ENCODE measurements at regions not wholly inside any gene's neighbourhood (a gene's known extent, or its start where the extent isn't known, plus 50 kb on each side); places are given as distances from the start of the nearest gene placed in this dataset.

GRCh38 chr4:124803026-124803425 is 90.5 kb upstream of the ANKRD50 start:
- Histone ChIP-seq H3K4me3 (ENCODE audit: control insufficient read depth in 1 of 2, extremely low read depth in 1 of 2, low read length in 1 of 2) (no peak overlapping the region), H3K27ac (ENCODE audit: low read length) (no peak overlapping the region), H3K9me3 (no peaks in the 10 kb centered on the region), H3K27me3 (replicated peaks in 1 of 2; ENCODE audit: control insufficient read depth in 2 of 2, extremely low read depth in 1 of 2, insufficient read depth in 2 of 2, low read length in 1 of 2) (no peaks in the 10 kb centered on the region), H3K36me3 (ENCODE audit: control insufficient read depth in 2 of 2, extremely low read depth in 1 of 2, insufficient read depth in 1 of 2, low read length in 1 of 2) (no peaks in the 10 kb centered on the region), H3K4me1 (ENCODE audit: control insufficient read depth in 1 of 2, extremely low read depth in 1 of 2, insufficient read depth in 2 of 2, low read length in 2 of 2) (no peaks in the 10 kb centered on the region)
- peaks cover 0 to 3% of the 10 kb centered on the region in 2 donors for H3K27me3 Mint-ChIP-seq
- ChIA-PET POLR2A (no interaction called here), CTCF (no interaction called here)
- H3K9me3 Mint-ChIP-seq, result peaks cover 5 to 13% (median 7%) of the 10 kb centered on the region in 3 donors
- H3K4me1 Mint-ChIP-seq, result no peaks in the 10 kb centered on the region
- no peak for DNase-seq
- H3K27ac Mint-ChIP-seq, result no peak overlapping the region
- no peak overlapping the region for H3K4me3 Mint-ChIP-seq
- no peak for ATAC-seq (replicated peaks in 1 of 4)
- 33% methylated on average over 1 of the region's 1 CpG for WGBS (ENCODE audit: insufficient coverage)
- no peaks in the 10 kb centered on the region for H3K36me3 Mint-ChIP-seq

GRCh38 chr4:124797223-124797622 is 84.7 kb upstream of the ANKRD50 start:
- POLR2A ChIA-PET, result no interaction called here
- no CpG with 5 or more reads among the region's 3 CpGs for WGBS (ENCODE audit: insufficient coverage)
- Histone ChIP-seq H3K4me1 (ENCODE audit: control insufficient read depth in 1 of 2, extremely low read depth in 1 of 2, insufficient read depth in 2 of 2, low read length in 2 of 2) (no peaks in the 10 kb centered on the region), H3K27me3 (replicated peaks in 1 of 2; ENCODE audit: control insufficient read depth in 2 of 2, extremely low read depth in 1 of 2, insufficient read depth in 2 of 2, low read length in 1 of 2) (no peaks in the 10 kb centered on the region), H3K4me3 (ENCODE audit: control insufficient read depth in 1 of 2, extremely low read depth in 1 of 2, low read length in 1 of 2) (no peak overlapping the region), H3K9me3 (no peaks in the 10 kb centered on the region), H3K36me3 (ENCODE audit: control insufficient read depth in 2 of 2, extremely low read depth in 1 of 2, insufficient read depth in 1 of 2, low read length in 1 of 2) (no peaks in the 10 kb centered on the region), H3K27ac (ENCODE audit: low read length) (no peak overlapping the region)
- CTCF ChIA-PET, result no interaction called here
- H3K27me3 Mint-ChIP-seq, result no peaks in the 10 kb centered on the region
- H3K27ac Mint-ChIP-seq, result no peak overlapping the region
- H3K4me1 Mint-ChIP-seq, result no peaks in the 10 kb centered on the region
- no peak for DNase-seq
- no peak overlapping the region for H3K4me3 Mint-ChIP-seq
- H3K9me3 Mint-ChIP-seq, result peaks cover 0 to 9% (median 7%) of the 10 kb centered on the region in 3 donors
- no peak for ATAC-seq (replicated peaks in 1 of 4)
- no peaks in the 10 kb centered on the region for H3K36me3 Mint-ChIP-seq

GRCh38 chr4:124790471-124790870 is 77.9 kb upstream of the ANKRD50 start:
- H3K36me3 Mint-ChIP-seq, result no peaks in the 10 kb centered on the region
- Histone ChIP-seq H3K27ac (ENCODE audit: low read length) (no peak overlapping the region), H3K4me3 (ENCODE audit: control insufficient read depth in 1 of 2, extremely low read depth in 1 of 2, low read length in 1 of 2) (no peak overlapping the region), H3K27me3 (replicated peaks in 1 of 2; ENCODE audit: control insufficient read depth in 2 of 2, extremely low read depth in 1 of 2, insufficient read depth in 2 of 2, low read length in 1 of 2) (no peaks in the 10 kb centered on the region), H3K4me1 (ENCODE audit: control insufficient read depth in 1 of 2, extremely low read depth in 1 of 2, insufficient read depth in 2 of 2, low read length in 2 of 2) (no peaks in the 10 kb centered on the region), H3K36me3 (ENCODE audit: control insufficient read depth in 2 of 2, extremely low read depth in 1 of 2, insufficient read depth in 1 of 2, low read length in 1 of 2) (no peaks in the 10 kb centered on the region), H3K9me3 (no peaks in the 10 kb centered on the region)
- ChIA-PET CTCF (no interaction called here), POLR2A (no interaction called here)
- no peaks in the 10 kb centered on the region for H3K4me1 Mint-ChIP-seq
- no peak for ATAC-seq (replicated peaks in 1 of 4)
- H3K27me3 Mint-ChIP-seq, result no peaks in the 10 kb centered on the region
- H3K4me3 Mint-ChIP-seq, result no peak overlapping the region
- no peak for DNase-seq
- H3K9me3 Mint-ChIP-seq, result no peaks in the 10 kb centered on the region
- H3K27ac Mint-ChIP-seq, result no peak overlapping the region

- Histone ChIP-seq H3K27ac (ENCODE audit: low read length) (no peak overlapping the region), H3K27me3 (replicated peaks in 1 of 2; ENCODE audit: control insufficient read depth in 2 of 2, extremely low read depth in 1 of 2, insufficient read depth in 2 of 2, low read length in 1 of 2) (no peaks in the 10 kb centered on the region), H3K4me1 (ENCODE audit: control insufficient read depth in 1 of 2, extremely low read depth in 1 of 2, insufficient read depth in 2 of 2, low read length in 2 of 2) (no peaks in the 10 kb centered on the region), H3K4me3 (ENCODE audit: control insufficient read depth in 1 of 2, extremely low read depth in 1 of 2, low read length in 1 of 2) (no peak overlapping the region), H3K36me3 (ENCODE audit: control insufficient read depth in 2 of 2, extremely low read depth in 1 of 2, insufficient read depth in 1 of 2, low read length in 1 of 2) (no peaks in the 10 kb centered on the region), H3K9me3 (no peaks in the 10 kb centered on the region)
- ATAC-seq (replicated peaks in 1 of 4) (no peak), DNase-seq (no peak)
- ChIA-PET POLR2A (no interaction called here), CTCF (no interaction called here)
- H3K4me1 Mint-ChIP-seq, result no peaks in the 10 kb centered on the region
- no CpG with 5 or more reads among the region's 2 CpGs for WGBS (ENCODE audit: insufficient coverage)
- H3K4me3 Mint-ChIP-seq, result no peak overlapping the region
- no peaks in the 10 kb centered on the region for H3K27me3 Mint-ChIP-seq
- no peak overlapping the region for H3K27ac Mint-ChIP-seq
- H3K9me3 Mint-ChIP-seq, result peaks cover 0 to 8% (median 0%) of the 10 kb centered on the region in 3 donors
- no peaks in the 10 kb centered on the region for H3K36me3 Mint-ChIP-seq
Measured at GRCh38 chr4:124786634-124787033, 74.1 kb upstream of the ANKRD50 start.

GRCh38 chr4:124785645-124786044 is 73.1 kb upstream of the ANKRD50 start:
- H3K27me3 ChIP-seq (replicated peaks in 1 of 2; ENCODE audit: control insufficient read depth in 2 of 2, extremely low read depth in 1 of 2, insufficient read depth in 2 of 2, low read length in 1 of 2), result peaks cover 0 to 2% of the 10 kb centered on the region in 2 experiments
- H3K4me3 ChIP-seq (ENCODE audit: control insufficient read depth in 1 of 2, extremely low read depth in 1 of 2, low read length in 1 of 2), result no peak overlapping the region
- no peak overlapping the region for H3K27ac Mint-ChIP-seq
- WGBS (ENCODE audit: insufficient coverage), result no CpG with 5 or more reads among the region's 1 CpG
- H3K36me3 Mint-ChIP-seq, result no peaks in the 10 kb centered on the region
- no peak overlapping the region for H3K4me3 Mint-ChIP-seq
- no peaks in the 10 kb centered on the region for H3K36me3 ChIP-seq (ENCODE audit: control insufficient read depth in 2 of 2, extremely low read depth in 1 of 2, insufficient read depth in 1 of 2, low read length in 1 of 2)
- no peaks in the 10 kb centered on the region for H3K4me1 Mint-ChIP-seq
- no peak overlapping the region for H3K27ac ChIP-seq (ENCODE audit: low read length)
- peaks cover 0 to 8% (median 0%) of the 10 kb centered on the region in 3 donors for H3K9me3 Mint-ChIP-seq
- no peak for ATAC-seq (replicated peaks in 1 of 4)
- DNase-seq, result no peak
- ChIA-PET POLR2A (no interaction called here), CTCF (no interaction called here)
- no peaks in the 10 kb centered on the region for H3K9me3 ChIP-seq
- no peaks in the 10 kb centered on the region for H3K4me1 ChIP-seq (ENCODE audit: control insufficient read depth in 1 of 2, extremely low read depth in 1 of 2, insufficient read depth in 2 of 2, low read length in 2 of 2)
- H3K27me3 Mint-ChIP-seq, result no peaks in the 10 kb centered on the region

GRCh38 chr4:124783847-124784246 is 71.3 kb upstream of the ANKRD50 start:
- H3K9me3 Mint-ChIP-seq, result peaks cover 0 to 8% (median 0%) of the 10 kb centered on the region in 3 donors
- H3K27me3 ChIP-seq (replicated peaks in 1 of 2; ENCODE audit: control insufficient read depth in 2 of 2, extremely low read depth in 1 of 2, insufficient read depth in 2 of 2, low read length in 1 of 2), result peaks cover 0 to 4% of the 10 kb centered on the region in 2 experiments
- ChIA-PET POLR2A (no interaction called here), CTCF (no interaction called here)
- H3K4me3 ChIP-seq (ENCODE audit: control insufficient read depth in 1 of 2, extremely low read depth in 1 of 2, low read length in 1 of 2), result no peak overlapping the region
- no peak overlapping the region for H3K4me3 Mint-ChIP-seq
- no peak overlapping the region for H3K27ac ChIP-seq (ENCODE audit: low read length)
- ATAC-seq (replicated peaks in 1 of 4) (no peak), DNase-seq (no peak)
- H3K27ac Mint-ChIP-seq, result no peak overlapping the region
- no peaks in the 10 kb centered on the region for H3K9me3 ChIP-seq
- H3K36me3 ChIP-seq (ENCODE audit: control insufficient read depth in 2 of 2, extremely low read depth in 1 of 2, insufficient read depth in 1 of 2, low read length in 1 of 2), result no peaks in the 10 kb centered on the region
- H3K4me1 Mint-ChIP-seq, result no peaks in the 10 kb centered on the region
- no peaks in the 10 kb centered on the region for H3K27me3 Mint-ChIP-seq
- no peaks in the 10 kb centered on the region for H3K36me3 Mint-ChIP-seq
- H3K4me1 ChIP-seq (ENCODE audit: control insufficient read depth in 1 of 2, extremely low read depth in 1 of 2, insufficient read depth in 2 of 2, low read length in 2 of 2), result no peaks in the 10 kb centered on the region

GRCh38 chr4:124777007-124777406 is 64.5 kb upstream of the ANKRD50 start:
- Mint-ChIP-seq H3K4me3 (no peak overlapping the region), H3K36me3 (no peaks in the 10 kb centered on the region), H3K27ac (no peak overlapping the region), H3K4me1 (no peaks in the 10 kb centered on the region), H3K9me3 (no peaks in the 10 kb centered on the region), H3K27me3 (no peaks in the 10 kb centered on the region)
- ChIA-PET CTCF (no interaction called here), POLR2A (no interaction called here)
- Histone ChIP-seq H3K36me3 (ENCODE audit: control insufficient read depth in 2 of 2, extremely low read depth in 1 of 2, insufficient read depth in 1 of 2, low read length in 1 of 2) (no peaks in the 10 kb centered on the region), H3K4me3 (ENCODE audit: control insufficient read depth in 1 of 2, extremely low read depth in 1 of 2, low read length in 1 of 2) (no peak overlapping the region), H3K27me3 (replicated peaks in 1 of 2; ENCODE audit: control insufficient read depth in 2 of 2, extremely low read depth in 1 of 2, insufficient read depth in 2 of 2, low read length in 1 of 2) (peaks cover 0 to 4% of the 10 kb centered on the region in 2 experiments), H3K27ac (ENCODE audit: low read length) (no peak overlapping the region), H3K9me3 (no peaks in the 10 kb centered on the region), H3K4me1 (ENCODE audit: control insufficient read depth in 1 of 2, extremely low read depth in 1 of 2, insufficient read depth in 2 of 2, low read length in 2 of 2) (no peaks in the 10 kb centered on the region)
- no peak for ATAC-seq (replicated peaks in 1 of 4)
- no CpG with 5 or more reads among the region's 1 CpG for WGBS (ENCODE audit: insufficient coverage)
- DNase-seq, result no peak
